ENCODE measurements at regions not wholly inside any gene's neighbourhood (a gene's known extent, or its start where the extent isn't known, plus 50 kb on each side); places are given as distances from the start of the nearest gene placed in this dataset.

DNA sequence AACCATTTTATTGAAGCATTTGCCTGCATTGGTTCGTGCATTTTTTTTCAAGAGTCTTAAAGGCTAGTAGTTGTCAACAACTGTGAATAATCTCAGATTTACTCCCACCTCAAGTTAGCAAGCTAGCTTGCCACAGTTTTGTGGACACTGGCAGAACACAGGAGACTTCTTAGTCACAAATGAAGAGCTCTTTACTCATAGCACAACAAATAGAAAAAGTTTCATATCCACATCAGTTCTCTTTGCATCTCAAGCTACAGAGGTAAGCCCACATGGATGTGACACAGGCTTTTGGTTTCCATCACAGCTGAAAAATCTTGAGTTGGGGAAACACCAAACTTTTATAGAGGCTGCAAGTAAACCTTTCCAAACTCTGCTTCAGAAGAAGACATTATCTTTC lies 2315.7 kb upstream of the TENM3 start:
- DNase-seq (ENCODE audit: low read depth in 1 of 2, low spot score in 1 of 2), result no peak
- Histone ChIP-seq H3K27ac (replicated peaks) (no peak overlapping the region), H3K27me3 (ENCODE audit: insufficient read depth, poor library complexity, severe bottlenecking) (no peaks in the 10 kb centered on the region), H3K4me3 (replicated peaks; ENCODE audit: insufficient read depth, low read length) (no peak overlapping the region)
- TF ChIP-seq GABPA (IDR thresholded peaks at IDR 0.05; ENCODE audit: low read depth) (no peak), REST (IDR thresholded peaks at IDR 0.05; ENCODE audit: insufficient replicate concordance, low read depth) (no peak), SPI1 (IDR thresholded peaks at IDR 0.05; ENCODE audit: borderline replicate concordance, low read depth) (no peak), POLR2AphosphoS5 (IDR thresholded peaks at IDR 0.05; ENCODE audit: low read depth) (no peak)
- TF ChIP-seq, protein P1, sequence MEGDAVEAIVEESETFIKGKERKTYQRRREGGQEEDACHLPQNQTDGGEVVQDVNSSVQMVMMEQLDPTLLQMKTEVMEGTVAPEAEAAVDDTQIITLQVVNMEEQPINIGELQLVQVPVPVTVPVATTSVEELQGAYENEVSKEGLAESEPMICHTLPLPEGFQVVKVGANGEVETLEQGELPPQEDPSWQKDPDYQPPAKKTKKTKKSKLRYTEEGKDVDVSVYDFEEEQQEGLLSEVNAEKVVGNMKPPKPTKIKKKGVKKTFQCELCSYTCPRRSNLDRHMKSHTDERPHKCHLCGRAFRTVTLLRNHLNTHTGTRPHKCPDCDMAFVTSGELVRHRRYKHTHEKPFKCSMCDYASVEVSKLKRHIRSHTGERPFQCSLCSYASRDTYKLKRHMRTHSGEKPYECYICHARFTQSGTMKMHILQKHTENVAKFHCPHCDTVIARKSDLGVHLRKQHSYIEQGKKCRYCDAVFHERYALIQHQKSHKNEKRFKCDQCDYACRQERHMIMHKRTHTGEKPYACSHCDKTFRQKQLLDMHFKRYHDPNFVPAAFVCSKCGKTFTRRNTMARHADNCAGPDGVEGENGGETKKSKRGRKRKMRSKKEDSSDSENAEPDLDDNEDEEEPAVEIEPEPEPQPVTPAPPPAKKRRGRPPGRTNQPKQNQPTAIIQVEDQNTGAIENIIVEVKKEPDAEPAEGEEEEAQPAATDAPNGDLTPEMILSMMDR (IDR thresholded peaks at IDR 0.05; ENCODE audit: insufficient read depth, low read length), result no peak

DNA sequence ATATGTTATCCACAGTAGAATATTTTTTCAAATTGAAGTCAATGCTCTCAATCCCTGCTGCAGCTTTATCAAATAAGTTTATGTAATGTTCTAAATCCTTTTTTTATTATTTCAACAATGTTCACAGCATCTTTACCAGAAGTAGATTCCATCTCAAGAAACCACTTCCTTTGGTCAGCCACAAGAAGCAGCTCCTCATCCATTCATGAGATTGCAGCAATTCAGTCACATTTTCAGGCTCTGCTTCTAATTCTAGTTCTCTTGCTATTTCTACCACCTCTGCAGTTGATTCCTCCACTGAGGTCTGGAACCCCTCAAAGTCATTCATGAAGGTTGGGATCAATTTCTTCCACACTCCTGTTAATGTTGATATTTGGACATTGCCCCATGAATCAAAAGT lies 2301.3 kb upstream of the TENM3 start:
- no peak overlapping the region for H3K27ac ChIP-seq (replicated peaks)
- no peak overlapping the region for H3K4me3 ChIP-seq (replicated peaks; ENCODE audit: insufficient read depth, low read length)
- DNase-seq (ENCODE audit: low read depth in 1 of 2, low spot score in 1 of 2), result peak in 1 of 2 experiments; percentile 45
- TF ChIP-seq GABPA (IDR thresholded peaks at IDR 0.05; ENCODE audit: low read depth) (no peak), REST (IDR thresholded peaks at IDR 0.05; ENCODE audit: insufficient replicate concordance, low read depth) (no peak), POLR2AphosphoS5 (IDR thresholded peaks at IDR 0.05; ENCODE audit: low read depth) (peak; percentile 24; the same call in 1 of the 2 replicates), SPI1 (IDR thresholded peaks at IDR 0.05; ENCODE audit: borderline replicate concordance, low read depth) (peak; percentile 23; the same call in 1 of the 2 replicates)
- TF ChIP-seq, protein P1 (IDR thresholded peaks at IDR 0.05; ENCODE audit: insufficient read depth, low read length), result no peak
- H3K27me3 ChIP-seq (ENCODE audit: insufficient read depth, poor library complexity, severe bottlenecking), result no peaks in the 10 kb centered on the region

DNA sequence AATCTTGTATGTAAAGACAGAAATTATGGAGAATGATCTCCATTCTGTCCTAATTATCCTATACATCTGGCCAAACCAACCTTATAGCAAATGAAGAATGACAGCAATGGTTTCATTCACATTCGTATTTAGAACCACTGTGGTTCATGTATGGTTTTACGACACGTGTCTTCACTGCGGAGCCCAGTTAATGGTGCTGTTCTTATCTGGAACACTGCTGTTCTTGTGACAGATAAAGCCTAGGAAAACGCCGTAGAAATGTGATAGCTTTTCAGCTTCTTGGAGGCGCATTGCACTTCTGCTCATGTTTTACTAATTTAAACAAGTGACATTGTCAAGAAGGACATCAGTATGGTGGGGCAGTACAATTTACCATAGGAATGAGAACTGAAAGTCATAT lies 2266.4 kb upstream of the TENM3 start:
- DNase-seq (ENCODE audit: low read depth in 1 of 2, low spot score in 1 of 2), result no peak
- Histone ChIP-seq H3K4me3 (replicated peaks; ENCODE audit: insufficient read depth, low read length) (no peak overlapping the region), H3K27ac (replicated peaks) (no peak overlapping the region), H3K27me3 (ENCODE audit: insufficient read depth, poor library complexity, severe bottlenecking) (no peaks in the 10 kb centered on the region)
- TF ChIP-seq GABPA (IDR thresholded peaks at IDR 0.05; ENCODE audit: low read depth) (no peak), SPI1 (IDR thresholded peaks at IDR 0.05; ENCODE audit: borderline replicate concordance, low read depth) (no peak), REST (IDR thresholded peaks at IDR 0.05; ENCODE audit: insufficient replicate concordance, low read depth) (no peak), POLR2AphosphoS5 (IDR thresholded peaks at IDR 0.05; ENCODE audit: low read depth) (no peak)
- TF ChIP-seq, protein P1 (IDR thresholded peaks at IDR 0.05; ENCODE audit: insufficient read depth, low read length), result no peak

Measured in HL-60 (cell line).